Central memory CD4-positive, alpha-beta T cell (primary cell): ENCODE measurements at regions not wholly inside any gene's neighbourhood (a gene's known extent, or its start where the extent isn't known, plus 50 kb on each side); places are given as distances from the start of the nearest gene placed in this dataset.

Source experiments
- DNase-seq: peaks from one replicate; pipeline ENCODE4 v3.0.0; 2022

GRCh38 chr13:77989281-77989680 is 70.7 kb upstream of the EDNRB start:
- no peak for DNase-seq

DNA sequence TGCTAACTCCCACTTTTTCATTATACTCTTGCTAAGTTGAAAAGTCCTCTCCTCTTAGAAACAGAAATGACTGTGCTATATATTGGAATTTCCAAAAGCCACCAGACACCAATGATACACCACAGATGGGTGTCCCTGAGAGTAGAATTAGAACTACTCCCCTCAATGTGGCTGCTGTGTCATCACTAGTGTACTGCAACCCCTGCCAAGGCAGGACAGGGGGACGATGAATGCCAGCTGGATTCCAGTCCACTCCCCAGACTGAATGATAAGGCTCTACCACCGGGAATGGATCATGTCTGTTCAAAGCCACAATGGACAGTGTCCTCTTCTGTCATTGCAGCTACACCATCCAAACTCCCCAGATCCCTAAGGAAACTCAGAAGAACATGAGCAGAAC is 69.7 kb upstream of the EDNRB start:
- no peak for DNase-seq

DNA sequence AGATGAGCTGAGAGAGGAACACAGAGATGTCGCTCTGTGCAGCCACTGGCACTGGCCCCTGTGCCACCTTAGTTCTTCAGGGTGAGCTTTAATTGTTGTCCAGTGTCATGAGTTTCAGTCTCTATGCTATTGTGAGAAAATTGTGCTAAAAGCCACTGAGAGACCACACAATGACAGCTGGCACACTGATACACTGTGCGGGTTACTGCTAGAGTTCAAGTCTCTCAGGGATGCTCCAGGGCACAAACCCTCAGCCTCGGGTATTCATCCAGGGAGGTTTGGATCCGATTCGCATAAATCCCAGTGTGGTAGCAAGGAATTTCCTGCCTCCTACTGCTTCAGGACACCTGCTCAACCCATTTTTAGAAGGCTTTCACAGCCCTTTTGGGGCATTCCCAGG is 68.1 kb upstream of the EDNRB start:
- DNase-seq, result no peak

DNA sequence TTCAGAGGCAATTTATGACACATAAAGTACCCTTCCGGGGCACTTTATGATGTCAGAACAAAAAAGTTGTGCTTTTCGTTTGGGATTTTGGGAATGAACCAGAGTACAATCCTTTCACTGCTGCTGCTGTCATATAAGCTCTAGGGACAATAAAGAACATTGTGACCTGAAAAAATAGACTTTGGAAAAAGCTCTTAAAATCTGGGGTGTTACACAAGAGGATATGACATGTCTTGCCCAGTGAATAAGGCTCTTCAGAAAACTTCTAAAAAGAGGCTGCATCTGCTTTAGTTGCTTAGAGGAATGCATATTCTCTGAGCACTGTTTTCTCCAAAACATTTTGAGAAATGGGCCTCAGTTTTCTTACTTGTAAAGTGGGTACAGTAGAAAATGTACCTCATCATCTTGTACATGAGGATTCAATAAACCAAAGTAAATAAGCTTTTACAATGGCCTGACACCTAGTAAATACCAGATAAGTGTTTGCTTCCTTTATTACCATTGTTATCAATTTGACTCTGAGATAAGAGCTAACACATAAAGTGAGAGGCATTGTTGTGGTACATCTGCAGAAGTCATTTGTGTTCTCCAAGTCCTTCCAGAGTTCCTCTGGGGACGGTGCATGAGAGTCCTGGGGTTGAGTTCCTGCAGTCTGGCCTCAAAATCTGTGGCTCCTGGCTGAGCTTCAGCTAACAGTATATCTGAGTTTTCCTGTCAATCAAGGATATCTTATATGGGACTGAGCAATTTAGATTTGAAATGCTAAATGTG is 67.4 kb upstream of the EDNRB start:
- no peak for DNase-seq

DNA sequence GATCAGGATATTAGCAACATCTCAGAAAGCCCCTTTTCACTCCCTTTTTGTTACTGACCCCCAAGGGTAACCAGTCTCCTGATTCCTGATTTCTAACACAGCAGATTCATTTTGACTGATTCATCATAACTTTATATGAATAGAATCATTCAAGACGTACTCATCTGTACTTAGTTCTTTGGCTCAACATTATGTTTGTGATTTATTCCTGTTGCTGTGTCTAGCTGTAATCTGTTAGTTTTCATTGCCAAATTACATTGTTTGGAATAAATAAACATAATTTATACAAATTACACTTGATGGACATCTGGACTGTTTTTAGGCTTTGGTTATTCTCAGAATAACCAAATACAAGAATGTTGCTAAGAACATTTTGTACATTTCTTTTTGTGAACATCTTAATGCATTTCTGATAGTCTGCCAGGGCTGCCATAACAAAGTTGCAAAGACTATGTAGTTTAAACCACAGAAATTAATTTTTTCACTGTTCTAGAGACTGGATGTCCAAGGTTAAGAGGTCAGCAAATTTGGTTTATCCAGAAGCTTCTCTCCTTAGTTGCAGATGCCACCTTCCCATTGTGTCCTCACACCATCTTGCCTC is 62.8 kb upstream of the EDNRB start:
- no peak for DNase-seq

- DNase-seq, result no peak
These were observed 62.0 kb upstream of the EDNRB start for GRCh38 chr13:77980592-77980991.

- no peak for DNase-seq
These were observed 61.2 kb upstream of the EDNRB start for GRCh38 chr13:77979721-77980385.

DNA sequence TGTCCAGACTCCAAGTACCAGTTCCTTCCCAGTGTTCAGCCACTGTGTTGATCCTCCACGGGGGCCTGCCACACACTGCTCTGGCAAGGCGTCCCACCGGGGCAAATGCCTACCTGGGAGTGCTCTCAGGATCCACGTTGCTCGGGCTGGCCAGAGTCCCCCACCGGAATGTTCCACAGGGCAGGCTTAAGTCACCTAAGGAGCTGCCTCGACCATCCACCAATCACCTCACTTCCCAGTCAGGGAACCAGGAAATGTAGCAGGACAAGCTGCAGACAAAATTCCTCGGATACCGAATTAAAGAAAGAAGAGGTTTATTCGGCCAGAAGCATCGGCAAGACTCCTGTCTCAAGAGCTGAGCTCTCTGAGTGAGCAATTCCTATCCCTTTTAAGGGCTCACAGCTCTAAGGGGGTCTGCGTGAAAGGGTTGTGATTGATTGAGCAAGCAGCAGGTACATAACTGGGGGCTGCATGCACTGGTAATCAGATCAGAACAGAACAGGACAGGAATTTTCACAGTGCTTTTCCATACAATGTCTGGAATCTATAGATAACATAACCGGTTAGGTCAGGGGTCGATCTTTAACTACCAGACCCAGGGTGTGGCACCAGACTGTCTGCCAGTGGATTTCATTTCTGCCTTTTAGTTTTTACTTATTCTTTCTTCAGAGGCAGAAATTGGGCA is 56.9 kb upstream of the EDNRB start:
- no peak for DNase-seq

DNA sequence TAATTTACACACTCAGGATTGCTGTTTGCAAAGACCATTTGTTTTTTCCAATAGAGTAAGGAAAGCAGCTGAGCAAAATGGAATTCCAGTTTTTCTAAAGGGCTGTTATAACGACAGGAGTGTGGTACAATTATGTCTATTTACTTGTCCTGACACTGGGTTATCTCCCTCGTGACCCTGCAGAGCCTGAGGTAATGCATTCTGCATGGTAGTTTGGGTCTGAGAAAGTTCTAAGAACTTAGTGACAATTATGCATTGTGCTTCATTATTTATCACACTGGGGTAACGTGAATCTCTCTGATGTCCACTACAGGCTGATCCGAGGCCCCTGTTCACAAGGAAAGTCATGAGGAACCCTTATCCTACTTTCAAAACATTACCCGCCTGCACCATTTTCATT is 50.7 kb upstream of the EDNRB start:
- no peak for DNase-seq
